GM12878 (cell line): ENCODE measurements at regions not wholly inside any gene's neighbourhood (a gene's known extent, or its start where the extent isn't known, plus 50 kb on each side); places are given as distances from the start of the nearest gene placed in this dataset.

Experiments used
- ATAC-seq: fragments of 200-7000 bp; cut with Tn5 transposase; 3 replicates; pipeline ENCODE4 v1.9.1; 2020; ENCODE audit warnings: mild to moderate bottlenecking, moderate library complexity
- BruUV-seq: library from RNA; stranded (reverse); fragments of 400-500 nt; replicated peaks from 2 replicates; lab custom pipeline; 2021; lab: Mats Ljungman, UMichigan
- CTCF ChIA-PET: fragments of 300-600 bp; sonication (Branson Sonifier 250); formaldehyde crosslinking; extraction: SDS; loops from one replicate; lab custom pipeline; 2021; ENCODE audit warnings: inconsistent platforms; lab: Yijun Ruan, JAX
- POLR2A ChIA-PET: fragments of 350-600 bp; formaldehyde crosslinking; extraction: SDS; loops from one replicate; lab custom pipeline; 2021; ENCODE audit warnings: inconsistent platforms; lab: Charles Lee
- RAD21 ChIA-PET: fragments of 300-600 bp; sonication (Branson Sonifier 250); formaldehyde crosslinking; loops from one replicate; lab custom pipeline; 2023; ENCODE audit warnings: antibody characterized with exemption; ENCODE audit not compliant: unreplicated experiment; lab: Charles Lee
- SMC1A ChIA-PET: fragments of 300-600 bp; sonication (Branson Sonifier 250); formaldehyde crosslinking; loops from one replicate; lab custom pipeline; 2023; ENCODE audit not compliant: unreplicated experiment, uncharacterized antibody; lab: Charles Lee
- DNase-seq: peaks from one replicate; pipeline ENCODE4 v3.0.0-alpha.2; 2011; ENCODE audit warnings: low read depth, low spot score
- FAIRE-seq: peaks from 3 replicates; lab custom pipeline; 2011; peaks lifted over from hg19 to GRCh38; lab: Jason Lieb, UNC
- H2AFZ ChIP-seq: 2 replicates; pipeline ENCODE4 v1.6.0; 2011; ENCODE audit warnings: low read depth, low read length, control low read depth; ENCODE audit not compliant: control insufficient read depth
- H3K27ac ChIP-seq: 2 replicates; pipeline ENCODE4 v1.5.1; 2011; ENCODE audit warnings: control low read depth; ENCODE audit not compliant: control insufficient read depth, insufficient read depth
- H3K27me3 ChIP-seq, 2 experiments: replicated peaks in 1 of 2; 2 replicates each; pipeline versions ENCODE4 v1.6.0 to v1.6.1; 2011; ENCODE audit warnings: low read length in 1 of 2; ENCODE audit not compliant: control insufficient read depth in 2 of 2, insufficient read depth in 2 of 2
- H3K36me3 ChIP-seq, 2 experiments: 2 replicates each; pipeline ENCODE4 v1.5.1; 2011; ENCODE audit warnings: low read length in 1 of 2; ENCODE audit not compliant: control insufficient read depth in 2 of 2, insufficient read depth in 2 of 2
- H3K4me1 ChIP-seq: 2 replicates; pipeline ENCODE4 v1.6.1; 2011; ENCODE audit warnings: mild to moderate bottlenecking, low read length, moderate library complexity, mixed read lengths; ENCODE audit not compliant: control insufficient read depth, insufficient read depth
- H3K4me2 ChIP-seq: 2 replicates; pipeline ENCODE4 v1.6.0; 2011; ENCODE audit warnings: control low read depth; ENCODE audit not compliant: control insufficient read depth, insufficient read depth
- H3K4me3 ChIP-seq: fragments of 200-600 bp; sonication (generic); 2 replicates; pipeline ENCODE4 v1.5.1; 2016
- H3K79me2 ChIP-seq: 2 replicates; pipeline ENCODE4 v1.6.0; 2011; ENCODE audit warnings: low read length; ENCODE audit not compliant: control insufficient read depth, insufficient read depth
- H3K9ac ChIP-seq: 2 replicates; pipeline ENCODE4 v1.8.0; 2011; ENCODE audit warnings: low read length, control low read depth, mixed read lengths; ENCODE audit not compliant: control insufficient read depth, insufficient read depth
- H3K9me3 ChIP-seq: replicated peaks from 3 replicates; pipeline ENCODE4 v1.5.1; 2011; ENCODE audit warnings: mild to moderate bottlenecking, low read length; ENCODE audit not compliant: control insufficient read depth, insufficient read depth
- H4K20me1 ChIP-seq: 2 replicates; pipeline ENCODE4 v1.6.0; 2011; ENCODE audit not compliant: control insufficient read depth, insufficient read depth
- CEBPB ChIP-seq, 2 experiments: fragments of 150-350 bp in 1 of 2; IDR thresholded peaks; 2 replicates each; pipeline ENCODE4 v1.6.1; 2012 to 2014; ENCODE audit warnings: low read depth in 2 of 2, low read length in 2 of 2, borderline replicate concordance in 1 of 2, inconsistent platforms in 1 of 2
- JUND ChIP-seq: IDR thresholded peaks from 2 replicates; pipeline ENCODE4 v1.6.1; 2012; ENCODE audit warnings: low read depth, mild to moderate bottlenecking, low read length, improper control_type of control experiment, moderate library complexity
- POLR2AphosphoS2 ChIP-seq: IDR thresholded peaks from 2 replicates; pipeline ENCODE4 v1.6.1; 2011; ENCODE audit warnings: low read depth, mild to moderate bottlenecking, low read length, improper control_type of control experiment, moderate library complexity
- WGBS: methylation state at CpG from one replicate; pipeline ENCODE4 v1.1.6; 2016; ENCODE audit warnings: low lambda C conversion rate; ENCODE audit not compliant: insufficient replicate concordance, insufficient coverage; ENCODE audit errors: missing lambda C conversion rate; 5-methylcytosine and 5-hydroxymethylcytosine counted together
- in situ Hi-C: fragments of 300-500 bp; cut with MboI; formaldehyde crosslinking; loops from 9 replicates; pipeline ENCODE4 v1.14.3; 2018; ENCODE audit warnings: mixed read lengths
- intact Hi-C: fragments of 100-400 bp; cut with micrococcal nuclease; formaldehyde crosslinking; loops from one replicate; pipeline ENCODE4 v1.14.2; 2022; ENCODE audit not compliant: unreplicated experiment
- TF ChIP-seq, protein P1 (sequence below): IDR thresholded peaks from 2 replicates; pipeline ENCODE4 v1.6.1; 2012; ENCODE audit warnings: improper control_type of control experiment, low read depth, low read length; ENCODE audit not compliant: insufficient replicate concordance

DNA sequence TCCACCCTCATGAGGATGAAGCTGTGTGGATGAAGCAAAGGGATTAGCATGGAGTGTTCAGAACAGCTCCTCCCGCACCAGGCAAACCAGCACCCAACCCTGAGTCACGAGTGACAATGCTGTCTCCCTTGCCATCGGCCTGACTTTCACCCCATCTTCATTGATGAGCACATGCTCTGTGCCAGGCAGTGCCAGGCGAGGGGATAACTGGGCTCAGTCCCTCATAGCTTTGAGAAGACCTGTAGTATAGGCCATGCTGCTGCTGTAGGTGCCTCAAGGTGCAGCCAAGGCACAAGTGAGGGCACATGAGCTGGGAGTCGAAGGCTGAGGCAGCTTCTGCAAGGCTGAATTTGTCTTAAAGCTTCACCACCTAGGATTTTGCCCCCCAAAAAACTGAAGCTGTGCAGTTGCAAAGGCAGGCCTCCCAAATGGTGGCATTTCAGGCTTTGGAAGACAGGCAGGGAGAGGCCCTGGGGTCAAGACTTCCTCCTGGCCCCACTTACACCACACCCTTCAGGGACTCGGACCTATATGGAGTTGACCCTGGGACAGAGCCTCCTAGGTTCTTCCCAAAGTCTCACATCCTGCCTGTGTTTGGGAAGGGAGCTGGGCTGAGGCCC, 54.2 kb upstream of the GDF10 start:
- in situ Hi-C loops (no loop called here), intact Hi-C loops (no loop called here)
- Histone ChIP-seq H3K27me3 (no peaks in the 10 kb centered on the region; a peak in 2 of 4 replicates), H2AFZ (no peak overlapping the region), H3K27ac (no peak overlapping the region), H3K4me3 (no peak overlapping the region), H3K9me3 (no peaks in the 10 kb centered on the region), H4K20me1 (no peaks in the 10 kb centered on the region), H3K36me3 (no peaks in the 10 kb centered on the region), H3K4me1 (no peaks in the 10 kb centered on the region), H3K9ac (no peak overlapping the region), H3K4me2 (no peak overlapping the region), H3K79me2 (no peaks in the 10 kb centered on the region)
- TF ChIP-seq POLR2AphosphoS2 = no peak
- ChIA-PET POLR2A (no interaction called here), CTCF (no interaction called here), RAD21 (interaction anchor here (1.4 kb wide), 1 partner anchor 11 kb away, joined by 4 read pairs; no protein-coding TSS in a partner anchor), SMC1A (no interaction called here)
- 14% methylated on average over 6 of the region's 6 CpGs for WGBS
- ATAC-seq = no peak
- no peak for FAIRE-seq
- no TSS peak for BruUV-seq
- DNase-seq = no peak

DNA sequence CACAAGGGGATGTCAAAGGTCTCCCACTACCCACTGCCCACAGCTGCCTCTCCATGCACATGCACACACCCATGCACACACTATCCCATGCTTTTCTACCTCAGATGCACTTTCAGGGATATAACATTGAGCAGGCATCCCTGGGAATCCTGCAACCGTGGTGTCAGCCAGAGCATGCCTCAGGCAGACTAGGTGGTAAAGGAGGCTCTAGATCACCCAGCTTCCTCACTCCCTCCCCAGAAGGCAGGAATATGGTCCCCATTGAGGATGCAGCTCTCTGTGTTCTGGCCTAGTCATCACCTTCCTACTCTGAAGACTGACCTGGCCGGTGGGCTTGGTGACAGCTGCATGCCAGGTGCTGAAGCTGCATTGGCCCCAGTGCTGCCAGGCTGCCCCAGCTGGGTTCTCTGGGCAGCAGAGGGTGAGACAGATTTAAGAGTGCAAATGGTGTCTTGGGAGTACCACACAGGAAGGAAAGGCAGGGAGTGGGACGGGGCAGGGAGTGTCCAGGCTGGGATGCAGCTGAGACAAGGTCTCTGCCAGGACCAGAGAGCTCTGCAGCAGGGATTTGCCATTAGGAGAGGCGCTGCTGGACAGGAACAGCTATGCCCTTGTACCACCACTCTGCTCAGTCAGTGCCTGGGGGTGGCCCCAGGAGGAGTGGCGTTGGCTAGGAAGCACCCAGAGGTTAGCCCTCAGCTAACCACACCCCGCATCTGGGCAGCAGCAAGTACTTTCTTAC, 53.4 kb upstream of the GDF10 start:
- no peak overlapping the region for H3K9ac ChIP-seq
- intact Hi-C loops = no loop called here
- CTCF ChIA-PET = no interaction called here
- no peaks in the 10 kb centered on the region for H3K79me2 ChIP-seq
- H3K4me2 ChIP-seq = no peak overlapping the region
- BruUV-seq = no TSS peak
- H3K4me3 ChIP-seq = no peak overlapping the region
- no peaks in the 10 kb centered on the region for H4K20me1 ChIP-seq
- no peaks in the 10 kb centered on the region for H3K9me3 ChIP-seq
- POLR2A ChIA-PET = no interaction called here
- H3K36me3 ChIP-seq = no peaks in the 10 kb centered on the region
- H2AFZ ChIP-seq = no peak overlapping the region
- no peak overlapping the region for H3K27ac ChIP-seq
- 2% methylated on average over 6 of the region's 6 CpGs for WGBS
- ATAC-seq (no peak), DNase-seq (no peak), FAIRE-seq (no peak)
- in situ Hi-C loops = no loop called here
- SMC1A ChIA-PET = interaction anchor here (0.8 kb wide), 1 partner anchor 14 kb away, joined by 3 read pairs; no protein-coding TSS in a partner anchor
- no peaks in the 10 kb centered on the region; a peak in 1 of 4 replicates for H3K27me3 ChIP-seq
- no peaks in the 10 kb centered on the region for H3K4me1 ChIP-seq
- RAD21 ChIA-PET = interaction anchor here (1.4 kb wide), 1 partner anchor 10 kb away, joined by 4 read pairs; no protein-coding TSS in a partner anchor
- TF ChIP-seq, protein P1, sequence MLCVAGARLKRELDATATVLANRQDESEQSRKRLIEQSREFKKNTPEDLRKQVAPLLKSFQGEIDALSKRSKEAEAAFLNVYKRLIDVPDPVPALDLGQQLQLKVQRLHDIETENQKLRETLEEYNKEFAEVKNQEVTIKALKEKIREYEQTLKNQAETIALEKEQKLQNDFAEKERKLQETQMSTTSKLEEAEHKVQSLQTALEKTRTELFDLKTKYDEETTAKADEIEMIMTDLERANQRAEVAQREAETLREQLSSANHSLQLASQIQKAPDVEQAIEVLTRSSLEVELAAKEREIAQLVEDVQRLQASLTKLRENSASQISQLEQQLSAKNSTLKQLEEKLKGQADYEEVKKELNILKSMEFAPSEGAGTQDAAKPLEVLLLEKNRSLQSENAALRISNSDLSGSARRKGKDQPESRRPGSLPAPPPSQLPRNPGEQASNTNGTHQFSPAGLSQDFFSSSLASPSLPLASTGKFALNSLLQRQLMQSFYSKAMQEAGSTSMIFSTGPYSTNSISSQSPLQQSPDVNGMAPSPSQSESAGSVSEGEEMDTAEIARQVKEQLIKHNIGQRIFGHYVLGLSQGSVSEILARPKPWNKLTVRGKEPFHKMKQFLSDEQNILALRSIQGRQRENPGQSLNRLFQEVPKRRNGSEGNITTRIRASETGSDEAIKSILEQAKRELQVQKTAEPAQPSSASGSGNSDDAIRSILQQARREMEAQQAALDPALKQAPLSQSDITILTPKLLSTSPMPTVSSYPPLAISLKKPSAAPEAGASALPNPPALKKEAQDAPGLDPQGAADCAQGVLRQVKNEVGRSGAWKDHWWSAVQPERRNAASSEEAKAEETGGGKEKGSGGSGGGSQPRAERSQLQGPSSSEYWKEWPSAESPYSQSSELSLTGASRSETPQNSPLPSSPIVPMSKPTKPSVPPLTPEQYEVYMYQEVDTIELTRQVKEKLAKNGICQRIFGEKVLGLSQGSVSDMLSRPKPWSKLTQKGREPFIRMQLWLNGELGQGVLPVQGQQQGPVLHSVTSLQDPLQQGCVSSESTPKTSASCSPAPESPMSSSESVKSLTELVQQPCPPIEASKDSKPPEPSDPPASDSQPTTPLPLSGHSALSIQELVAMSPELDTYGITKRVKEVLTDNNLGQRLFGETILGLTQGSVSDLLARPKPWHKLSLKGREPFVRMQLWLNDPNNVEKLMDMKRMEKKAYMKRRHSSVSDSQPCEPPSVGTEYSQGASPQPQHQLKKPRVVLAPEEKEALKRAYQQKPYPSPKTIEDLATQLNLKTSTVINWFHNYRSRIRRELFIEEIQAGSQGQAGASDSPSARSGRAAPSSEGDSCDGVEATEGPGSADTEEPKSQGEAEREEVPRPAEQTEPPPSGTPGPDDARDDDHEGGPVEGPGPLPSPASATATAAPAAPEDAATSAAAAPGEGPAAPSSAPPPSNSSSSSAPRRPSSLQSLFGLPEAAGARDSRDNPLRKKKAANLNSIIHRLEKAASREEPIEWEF = no peak
- TF ChIP-seq JUND (no peak), CEBPB (IDR thresholded peaks at IDR 0.05; ENCODE audit: borderline replicate concordance in 1 of 2, low read depth in 2 of 2, low read length in 2 of 2) (no peak)
